Neural crest cell (in vitro differentiated cells): ENCODE measurements at regions not wholly inside any gene's neighbourhood (a gene's known extent, or its start where the extent isn't known, plus 50 kb on each side); places are given as distances from the start of the nearest gene placed in this dataset.

Source experiments
- DNase-seq: peaks from one replicate; pipeline ENCODE4 v3.0.0; 2021; ENCODE audit warnings: low read depth, mixed read lengths, low spot score
- H3K27ac Mint-ChIP-seq: one replicate; pipeline ENCODE4 v1.8.0; 2021; ENCODE audit warnings: mild to moderate bottlenecking, mixed read lengths; ENCODE audit not compliant: unreplicated experiment
- H3K27me3 Mint-ChIP-seq: 2 replicates; pipeline ENCODE4 v1.8.0; 2021; ENCODE audit warnings: low read depth, mild to moderate bottlenecking, mixed read lengths
- H3K36me3 Mint-ChIP-seq: 2 replicates; pipeline ENCODE4 v1.8.0; 2021; ENCODE audit warnings: low read depth, mild to moderate bottlenecking, mixed read lengths
- H3K4me1 Mint-ChIP-seq: 2 replicates; pipeline ENCODE4 v1.8.0; 2021; ENCODE audit warnings: mixed read lengths
- H3K4me3 Mint-ChIP-seq: one replicate; pipeline ENCODE4 v1.8.0; 2021; ENCODE audit warnings: mild to moderate bottlenecking, mixed read lengths
- H3K9me3 Mint-ChIP-seq: 2 replicates; pipeline ENCODE4 v1.8.0; 2021; ENCODE audit warnings: mixed read lengths
- CTCF ChIP-seq: fragments of 200-600 bp; sonication (generic); conservative IDR thresholded peaks from 2 replicates; pipeline ENCODE4 v1.5.0; 2021; ENCODE audit warnings: antibody characterized with exemption, mild to moderate bottlenecking

GRCh38 chr10:105328503-105329133 lies 687.5 kb downstream of the SORCS3 start:
- Mint-ChIP-seq H3K4me3 (no peak overlapping the region), H3K36me3 (no peaks in the 10 kb centered on the region), H3K4me1 (no peaks in the 10 kb centered on the region), H3K9me3 (no peaks in the 10 kb centered on the region), H3K27me3 (no peaks in the 10 kb centered on the region), H3K27ac (no peak overlapping the region)
- DNase-seq = no peak
- no peak for TF ChIP-seq CTCF
